ENCODE measurements at regions not wholly inside any gene's neighbourhood (a gene's known extent, or its start where the extent isn't known, plus 50 kb on each side); places are given as distances from the start of the nearest gene placed in this dataset.

GRCh38 chr17:77286641-77287431, 146.1 kb downstream of the SEC14L1 start:
- 47% methylated on average over 17 of the region's 21 CpGs for WGBS (ENCODE audit: insufficient coverage, low coverage, missing lambda C conversion rate)
- Histone ChIP-seq H3K9me3 (replicated peaks; ENCODE audit: control insufficient read depth, insufficient read depth, low read depth, low read length) (no peaks in the 10 kb centered on the region), H3K4me3 (no peak overlapping the region), H3K9ac (ENCODE audit: insufficient read depth in 1 of 2, low read depth in 2 of 2, low read length in 2 of 2) (peak overlapping the region in 1 of 2 experiments; percentile 54; a peak in 2 of 4 replicates), H3K27ac (ENCODE audit: extremely low read depth, low read depth, low read length) (no peak overlapping the region), H3K9me1 (ENCODE audit: control insufficient read depth, insufficient read depth, low read length) (no peaks in the 10 kb centered on the region), H3K36me3 (ENCODE audit: control insufficient read depth, insufficient read depth, low read length) (no peaks in the 10 kb centered on the region), H3K4me2 (ENCODE audit: insufficient read depth, low read length) (no peak overlapping the region), H2AFZ (ENCODE audit: low read depth, low read length) (no peak overlapping the region), H3K4me1 (replicated peaks in 1 of 2; ENCODE audit: control insufficient read depth in 2 of 2, insufficient read depth in 2 of 2, low read length in 2 of 2) (peaks cover 19 to 44% of the 10 kb centered on the region in 2 experiments), H4K20me1 (replicated peaks; ENCODE audit: control insufficient read depth, insufficient read depth, low read length) (0 out of 2 replicates have a peak, but pooled peaks cover 3% of the 10 kb centered on the region), H3K27me3 (ENCODE audit: control insufficient read depth in 2 of 2, insufficient read depth in 2 of 2, low read length in 2 of 2) (no peaks in the 10 kb centered on the region), H3K79me2 (ENCODE audit: control insufficient read depth, insufficient read depth, low read length) (no peaks in the 10 kb centered on the region)
- POLR2A ChIA-PET = interaction anchor here (0.9 to 1.1 kb wide), 2 partner anchors 22 to 26 kb away, joined by 4 to 5 read pairs; no protein-coding TSS in a partner anchor
- peak; percentile 44 for ATAC-seq
- no TSS peak for BruUV-seq (replicated peaks)
- peak in 2 of 4 experiments; percentile 31 to 34 for DNase-seq (ENCODE audit: extremely low read depth in 1 of 4, low spot score in 3 of 4)
- CTCF ChIA-PET (ENCODE audit: low intra/inter-chr PET ratio) = no interaction called here
- intact Hi-C loops (cut with micrococcal nuclease) = no loop called here
- no peak for FAIRE-seq
- in situ Hi-C loops (cut with MboI) = no loop called here
- no peak for TF ChIP-seq SMAD2 (IDR thresholded peaks at IDR 0.05; ENCODE audit: low read depth, low read length)
- no peak for TF ChIP-seq MYNN (IDR thresholded peaks at IDR 0.05)
- TF ChIP-seq MYNN (CRISPR knock-in tag; IDR thresholded peaks at IDR 0.05) = no peak
- no peak for TF ChIP-seq ETV5 (CRISPR knock-in tag; IDR thresholded peaks at IDR 0.05; ENCODE audit: low read depth)
- peak; percentile 37; the same call in 1 of the 2 replicates for TF ChIP-seq VEZF1 (CRISPR knock-in tag; IDR thresholded peaks at IDR 0.05)
- no peak for TF ChIP-seq CHD1 (IDR thresholded peaks at IDR 0.05; ENCODE audit: low read length)
- TF ChIP-seq ZBTB33 (CRISPR knock-in tag; IDR thresholded peaks at IDR 0.05) = 0 out of 2 replicates have a peak, but pooled peaks have one; percentile 32
- no peak for TF ChIP-seq UBTF (IDR thresholded peaks at IDR 0.05; ENCODE audit: borderline replicate concordance in 1 of 2, low read depth in 2 of 2, low read length in 2 of 2)
- peak in 1 of 2 experiments; percentile 85; a peak in 2 of 4 replicates for TF ChIP-seq FOXA3 (CRISPR knock-in tag; conservative IDR thresholded peaks at IDR 0.05 in 1 of 2, IDR thresholded peaks at IDR 0.05 in 1 of 2)
- TF ChIP-seq ZBTB1 (CRISPR knock-in tag; IDR thresholded peaks at IDR 0.05; ENCODE audit: borderline replicate concordance, low read depth) = no peak
- no peak for TF ChIP-seq ZNF165 (CRISPR knock-in tag; IDR thresholded peaks at IDR 0.05; ENCODE audit: borderline replicate concordance)
- TF ChIP-seq, protein P1, sequence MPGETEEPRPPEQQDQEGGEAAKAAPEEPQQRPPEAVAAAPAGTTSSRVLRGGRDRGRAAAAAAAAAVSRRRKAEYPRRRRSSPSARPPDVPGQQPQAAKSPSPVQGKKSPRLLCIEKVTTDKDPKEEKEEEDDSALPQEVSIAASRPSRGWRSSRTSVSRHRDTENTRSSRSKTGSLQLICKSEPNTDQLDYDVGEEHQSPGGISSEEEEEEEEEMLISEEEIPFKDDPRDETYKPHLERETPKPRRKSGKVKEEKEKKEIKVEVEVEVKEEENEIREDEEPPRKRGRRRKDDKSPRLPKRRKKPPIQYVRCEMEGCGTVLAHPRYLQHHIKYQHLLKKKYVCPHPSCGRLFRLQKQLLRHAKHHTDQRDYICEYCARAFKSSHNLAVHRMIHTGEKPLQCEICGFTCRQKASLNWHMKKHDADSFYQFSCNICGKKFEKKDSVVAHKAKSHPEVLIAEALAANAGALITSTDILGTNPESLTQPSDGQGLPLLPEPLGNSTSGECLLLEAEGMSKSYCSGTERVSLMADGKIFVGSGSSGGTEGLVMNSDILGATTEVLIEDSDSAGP (CRISPR knock-in tag; IDR thresholded peaks at IDR 0.05) = no peak
- no peak for TF ChIP-seq TAF9B (IDR thresholded peaks at IDR 0.05; ENCODE audit: partially characterized antibody)
